Peyer's patch (tissue), 4 donors: ENCODE measurements at regions not wholly inside any gene's neighbourhood (a gene's known extent, or its start where the extent isn't known, plus 50 kb on each side); places are given as distances from the start of the nearest gene placed in this dataset.

ENCODE experiments used
- CTCF ChIP-seq, 6 experiments: fragments of 450-650 bp in 4 of 6; fragments of 200-600 bp in 2 of 6; sonication (generic) in 1 of 6; IDR thresholded peaks; one replicate each; pipeline ENCODE4 v1.5.1; 2017 to 2019; ENCODE audit warnings: antibody characterized with exemption in 6 of 6, mild to moderate bottlenecking in 3 of 6, moderate library complexity in 1 of 6
- POLR2A ChIP-seq, 2 donors: fragments of 450-650 bp; IDR thresholded peaks; one replicate each; pipeline ENCODE4 v1.5.1; 2017; ENCODE audit warnings: antibody characterized with exemption in 2 of 2, mild to moderate bottlenecking in 2 of 2, moderate library complexity in 2 of 2

- TF ChIP-seq CTCF (IDR thresholded peaks at IDR 0.05) (no peak), POLR2A (IDR thresholded peaks at IDR 0.05) (no peak)
Observed at GRCh38 chr6:150549007-150549406, 50.7 kb upstream of the PLEKHG1 start.
